NCI-H187 treated with DMSO at 0.1 percent for 48 hours (cell line): ENCODE measurements at regions not wholly inside any gene's neighbourhood (a gene's known extent, or its start where the extent isn't known, plus 50 kb on each side); places are given as distances from the start of the nearest gene placed in this dataset.
"Not testable (repeated sequence)": the region's sequence is repeated elsewhere in the genome, so short reads cannot be mapped to it uniquely, and the experiment has no call there.

Source experiments
- DNase-seq: peaks from one replicate; lab custom pipeline; 2025; lab: John Stamatoyannopoulos, UW

- no peak for DNase-seq
These were observed 1212.8 kb downstream of the REEP3 start for GRCh38 chr10:64733980-64734379.

DNA sequence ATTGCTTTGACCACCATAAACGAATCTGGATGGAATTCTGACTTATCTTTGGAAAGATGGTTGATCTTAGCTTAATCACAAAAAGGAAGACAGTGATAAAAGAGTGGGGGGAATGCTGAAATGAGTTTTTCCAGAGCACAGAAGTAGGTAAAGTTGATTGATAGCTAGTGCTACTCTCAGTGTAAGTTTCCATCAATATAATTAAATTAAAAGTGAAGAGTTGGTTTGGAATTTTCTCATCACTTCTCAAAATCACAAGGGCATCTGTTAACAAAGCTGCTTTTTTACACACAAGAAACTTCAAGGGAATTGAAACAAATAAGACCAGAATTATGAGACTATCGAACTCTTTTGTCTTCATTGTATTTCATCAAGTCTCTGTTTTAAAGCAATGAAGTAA, 1217.3 kb downstream of the REEP3 start:
- DNase-seq: no peak

DNA sequence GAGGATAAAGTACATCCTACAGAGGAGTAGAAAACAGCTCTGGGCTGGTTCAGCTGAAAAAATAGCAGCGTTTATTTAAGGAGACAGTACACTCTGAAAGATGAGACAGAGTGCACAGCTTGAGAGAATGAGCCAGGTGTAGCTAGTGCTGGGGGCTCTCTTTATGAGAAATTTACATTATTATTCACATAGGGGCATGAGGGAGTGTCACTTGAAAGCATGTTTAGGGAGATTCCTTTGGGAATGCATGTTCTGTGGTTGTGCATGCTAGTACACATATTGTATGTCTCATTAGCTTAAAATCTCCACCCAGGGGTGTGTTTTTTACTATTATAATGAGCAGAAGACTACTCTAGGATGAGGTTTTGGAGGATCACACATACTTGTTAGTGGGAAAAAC, 1224.4 kb downstream of the REEP3 start:
- DNase-seq: no peak

GRCh38 chr10:64750672-64751071, 1229.5 kb downstream of the REEP3 start:
- no peak for DNase-seq

DNA sequence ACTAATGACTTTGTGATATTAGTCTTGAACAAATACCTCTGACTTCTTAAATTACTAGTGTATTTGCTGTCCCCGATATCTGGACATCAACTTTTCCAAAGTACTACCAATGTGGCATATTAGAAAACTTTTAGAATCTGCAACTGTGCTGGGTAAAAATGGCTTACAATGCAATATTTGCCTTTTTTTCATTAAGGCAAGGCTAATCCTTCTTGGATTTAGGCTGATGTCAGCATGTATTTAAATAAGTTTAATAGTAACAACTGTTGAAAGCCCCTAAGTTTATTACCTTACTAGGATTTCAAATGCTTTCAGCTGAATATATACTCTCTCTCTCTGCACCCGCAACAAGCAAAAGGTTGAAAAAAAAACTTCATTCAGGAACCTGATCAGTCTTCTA, 1232.3 kb downstream of the REEP3 start:
- DNase-seq: no peak

GRCh38 chr10:64760371-64760770, 1239.2 kb downstream of the REEP3 start:
- no peak for DNase-seq

GRCh38 chr10:64762861-64763260, 1241.7 kb downstream of the REEP3 start:
- DNase-seq: no peak

GRCh38 chr10:64765498-64765897, 1244.3 kb downstream of the REEP3 start:
- DNase-seq: no peak

DNA sequence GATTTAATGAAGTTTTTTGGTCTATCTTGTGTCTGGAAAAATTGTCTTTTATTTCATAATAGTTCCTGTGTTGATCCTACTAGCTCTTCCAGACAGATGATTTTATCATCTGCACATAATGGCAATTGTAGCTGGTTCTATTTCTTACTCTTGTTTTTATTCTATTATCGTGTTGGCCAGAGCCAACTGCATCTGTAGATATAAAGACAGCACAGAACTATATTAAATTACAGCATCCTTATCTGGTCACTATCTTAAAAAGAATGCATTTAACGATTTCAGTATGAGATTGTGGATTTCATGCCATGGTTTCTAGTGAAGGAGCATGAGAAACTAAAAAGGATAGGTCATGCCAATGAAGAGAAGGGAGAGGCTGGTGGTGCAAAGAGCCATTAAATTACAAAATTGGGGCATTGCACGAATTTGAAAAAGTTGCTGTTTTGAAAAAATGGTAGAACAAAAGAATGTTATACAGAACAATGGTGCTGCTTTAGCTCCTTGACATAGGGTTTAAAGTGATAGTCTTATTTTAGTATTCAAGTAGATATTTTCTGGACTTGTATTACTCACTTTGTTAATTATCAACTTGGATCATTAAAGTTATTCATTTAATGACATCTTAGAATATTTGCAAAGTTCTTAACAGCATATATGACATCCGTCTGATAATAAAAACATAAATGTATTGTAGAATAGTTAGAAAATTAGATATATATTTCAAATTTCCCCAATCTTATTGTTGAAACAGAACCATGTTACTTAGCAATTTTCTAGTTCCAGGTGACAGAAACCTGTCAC, 1250.3 kb downstream of the REEP3 start:
- DNase-seq: no peak

DNA sequence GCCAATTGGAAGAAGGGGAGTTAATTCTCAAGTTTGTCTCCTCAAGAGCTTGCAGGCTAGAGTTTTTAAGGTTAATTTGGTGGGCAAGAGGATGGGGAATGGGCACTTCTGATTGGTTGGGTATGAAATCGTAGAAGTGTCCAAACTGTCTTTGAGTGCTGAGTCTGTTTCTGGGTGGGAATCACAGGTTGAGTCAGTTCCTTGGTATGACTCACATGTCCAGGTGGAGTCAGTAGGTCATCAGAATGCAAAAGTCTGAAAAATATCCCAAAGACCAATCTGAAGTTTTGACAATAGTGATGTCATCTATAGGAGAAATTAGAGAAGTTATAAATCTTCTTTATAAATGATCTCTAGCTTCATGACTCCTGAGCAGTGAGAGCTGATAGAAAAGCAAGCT, 1252.2 kb downstream of the REEP3 start:
- DNase-seq: no peak

DNA sequence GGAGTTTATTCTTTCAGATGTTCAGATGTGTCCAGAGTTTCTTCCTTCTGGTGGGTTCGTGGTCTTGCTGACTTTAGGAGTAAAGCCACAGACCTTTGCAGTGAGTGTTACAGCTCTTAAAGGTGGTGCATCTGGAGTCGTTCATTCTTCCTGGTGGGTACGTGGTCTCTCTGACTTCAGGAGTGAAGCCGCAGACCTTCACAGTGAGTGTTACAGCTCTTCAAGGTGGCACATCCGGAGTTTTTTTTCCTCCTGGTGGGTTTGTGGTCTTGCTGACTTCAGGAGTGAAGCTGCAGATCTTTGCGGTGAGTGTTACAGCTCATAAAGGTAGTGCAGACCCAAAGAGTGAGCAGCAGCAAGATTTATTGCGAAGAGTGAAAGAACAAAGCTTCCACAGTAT, 1263.2 kb downstream of the REEP3 start:
- not testable (repeated sequence) for DNase-seq

DNA sequence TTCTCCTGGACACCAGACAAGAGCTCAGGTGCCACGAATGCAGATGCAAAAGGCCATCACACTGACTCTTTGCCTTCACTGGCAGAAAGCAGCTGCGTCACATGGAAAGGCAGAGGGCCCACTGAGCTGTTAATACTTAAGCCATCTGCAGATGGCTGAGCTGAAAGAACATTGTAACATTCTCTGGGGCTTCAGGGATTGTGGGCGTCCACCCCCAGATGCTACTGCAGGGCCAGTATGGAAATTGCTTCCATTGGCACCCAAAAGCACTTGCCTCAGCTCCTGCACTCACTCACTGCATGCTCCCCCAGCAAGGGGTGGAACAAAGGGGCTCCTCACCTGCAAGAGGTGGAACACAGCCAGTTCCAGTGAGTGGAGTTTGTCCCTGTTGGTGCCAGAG, 1264.6 kb downstream of the REEP3 start:
- DNase-seq: no peak

DNA sequence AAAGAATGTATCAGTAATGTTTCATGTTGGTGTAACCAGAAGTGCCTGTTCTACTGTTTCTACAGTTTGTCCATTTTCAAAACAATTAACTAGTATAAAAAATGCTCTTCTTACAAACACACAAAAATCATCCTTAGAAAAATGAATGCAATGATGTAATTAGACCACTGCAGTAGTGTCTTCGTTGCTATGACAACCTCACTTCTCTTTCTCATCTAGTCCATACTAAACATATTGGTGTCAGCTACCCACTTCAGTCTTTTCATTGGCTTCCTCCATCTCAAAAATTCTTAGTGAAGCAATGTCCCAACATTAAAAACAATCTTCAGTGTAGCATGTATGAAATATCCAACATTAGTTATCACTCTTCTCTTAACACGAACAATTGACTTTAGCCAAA, 1265.8 kb downstream of the REEP3 start:
- no peak for DNase-seq

DNA sequence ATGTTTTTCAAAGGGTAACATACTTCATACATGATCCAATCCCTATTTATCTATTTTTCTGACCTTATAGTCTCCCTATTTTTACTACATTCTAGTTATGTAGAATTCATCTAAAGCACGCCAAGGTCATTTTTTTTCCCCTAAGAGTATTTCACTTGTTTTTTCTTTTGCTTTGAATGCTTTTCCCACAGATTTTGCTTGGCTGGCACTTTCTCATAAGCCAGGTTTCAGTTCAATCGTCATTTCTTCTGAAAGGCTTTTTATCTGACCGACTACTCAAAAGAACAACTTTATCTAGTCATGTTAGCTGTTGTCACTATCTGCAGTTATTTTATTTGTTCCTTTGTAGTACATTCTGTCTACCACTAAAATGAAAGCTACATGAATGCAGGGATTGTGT, 1274.6 kb downstream of the REEP3 start:
- DNase-seq: no peak

- DNase-seq: no peak
These were observed 1277.1 kb downstream of the REEP3 start for GRCh38 chr10:64798297-64798696.

DNA sequence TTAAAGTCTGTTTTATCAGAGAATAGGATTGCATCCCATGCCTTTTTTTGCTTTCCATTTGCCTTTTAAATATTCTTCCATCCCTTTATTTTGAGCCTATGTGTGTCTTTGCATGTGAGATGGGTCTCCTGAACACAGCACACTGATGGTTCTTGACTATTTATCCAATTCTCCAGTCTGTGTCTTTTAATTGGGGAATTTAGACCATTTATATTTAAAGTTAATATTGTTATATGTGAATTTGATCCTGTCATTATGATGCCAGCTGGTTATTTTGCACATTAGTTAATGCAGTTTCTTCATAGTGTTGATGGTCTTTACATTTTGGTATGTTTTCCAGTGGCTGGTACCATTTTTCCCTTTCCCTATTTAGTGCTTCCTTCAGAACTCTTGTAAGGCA, 1287.0 kb downstream of the REEP3 start:
- DNase-seq: not testable (repeated sequence)

DNA sequence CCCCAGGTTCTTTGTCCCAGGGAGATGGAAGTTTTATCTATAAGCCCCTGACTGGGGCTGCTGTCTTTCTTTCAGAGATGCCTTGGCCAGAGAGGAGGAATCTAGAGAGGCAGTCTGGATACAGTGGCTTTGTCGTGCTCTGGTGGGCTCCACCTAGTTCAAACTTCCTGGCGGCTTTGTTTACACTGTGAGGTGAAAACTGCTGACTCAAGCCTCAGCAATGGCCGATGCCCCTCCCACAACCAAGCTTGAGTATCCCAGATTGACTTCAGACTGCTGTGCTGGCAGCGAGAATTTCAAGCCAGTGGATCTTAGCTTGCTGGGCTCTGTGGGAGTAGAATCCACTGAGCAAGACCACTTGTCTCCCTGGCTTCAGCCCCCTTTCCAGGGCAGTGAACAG, 1288.8 kb downstream of the REEP3 start:
- DNase-seq: not testable (repeated sequence)

- DNase-seq: no peak
These were observed 1292.2 kb downstream of the REEP3 start for GRCh38 chr10:64813391-64813790.

DNA sequence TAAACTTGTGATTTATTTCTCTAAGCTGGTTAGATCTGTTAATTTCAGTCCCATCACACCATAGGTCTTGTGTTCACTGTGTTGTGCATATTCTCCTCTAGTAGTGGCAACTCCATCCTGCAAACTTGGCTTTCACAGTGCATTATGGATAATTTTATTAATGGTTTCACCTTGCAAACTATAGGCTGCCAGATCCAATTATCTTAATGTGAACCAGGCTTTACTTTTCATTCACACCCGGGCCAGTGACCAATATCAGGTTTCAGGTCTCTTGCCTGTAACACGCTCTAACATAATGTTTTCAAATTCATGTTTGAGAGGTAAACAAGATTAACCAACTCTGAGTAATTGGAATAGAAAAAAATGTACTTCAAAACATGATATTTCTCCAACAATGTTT, 1293.0 kb downstream of the REEP3 start:
- no peak for DNase-seq

GRCh38 chr10:64829888-64830412, 1308.7 kb downstream of the REEP3 start:
- no peak for DNase-seq

DNA sequence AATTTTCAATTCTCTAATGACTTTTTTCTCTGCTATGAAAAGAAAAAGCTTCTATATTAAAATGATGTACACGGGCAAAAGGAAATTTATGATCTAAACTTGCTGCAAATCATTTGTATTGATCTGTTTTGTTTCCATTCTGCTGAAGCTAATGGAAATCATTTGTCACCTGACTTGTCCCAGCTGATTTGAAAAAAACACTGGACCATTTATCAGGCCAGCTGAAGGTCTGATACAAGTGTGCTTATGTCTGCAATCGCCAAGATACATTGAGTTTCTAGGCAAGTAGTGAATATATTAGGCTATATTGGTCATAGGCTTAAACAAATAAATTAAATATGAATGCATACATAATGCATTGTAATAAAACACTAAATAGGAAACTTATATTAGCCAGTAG, 1309.7 kb downstream of the REEP3 start:
- no peak for DNase-seq

- DNase-seq: no peak
These were observed 1319.1 kb downstream of the REEP3 start for GRCh38 chr10:64840341-64840740.

DNA sequence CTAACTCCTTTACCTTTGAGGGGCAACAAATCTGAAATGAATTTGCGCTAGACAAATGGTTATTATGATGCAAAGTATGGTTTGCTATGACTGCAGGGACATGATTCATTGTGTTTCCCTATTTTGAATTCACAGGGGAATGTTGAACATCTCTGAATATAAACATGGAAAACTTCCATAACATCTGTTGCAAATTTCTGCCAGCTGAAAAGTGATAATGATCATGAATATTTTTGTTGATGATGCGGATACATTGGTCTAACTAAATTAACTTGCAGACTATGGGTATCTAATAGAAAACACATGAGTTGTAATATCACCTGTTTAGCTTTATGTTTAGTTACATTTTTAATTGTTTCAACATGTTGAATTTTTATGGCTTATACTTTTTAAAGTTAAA, 1325.5 kb downstream of the REEP3 start:
- DNase-seq: no peak

DNA sequence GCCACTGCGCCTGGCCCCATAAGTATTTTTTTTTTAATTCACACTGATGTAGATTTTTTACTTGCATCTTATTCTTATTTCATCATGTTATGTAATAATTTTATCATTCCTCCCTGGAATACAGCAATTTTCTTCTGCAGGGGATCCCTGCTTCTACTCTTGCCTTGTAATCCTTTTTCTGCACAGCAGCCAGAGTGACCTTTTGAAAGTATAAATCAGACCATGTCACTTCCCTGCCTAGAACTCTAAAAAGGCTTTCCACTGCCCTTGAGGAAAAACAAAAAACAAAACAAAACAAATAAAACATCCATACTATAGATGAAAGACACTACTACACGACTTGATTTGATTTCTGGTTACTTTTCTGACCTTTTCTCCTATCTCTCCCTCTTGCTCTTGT, 1334.7 kb downstream of the REEP3 start:
- no peak for DNase-seq
